ENCODE measurements at regions not wholly inside any gene's neighbourhood (a gene's known extent, or its start where the extent isn't known, plus 50 kb on each side); places are given as distances from the start of the nearest gene placed in this dataset.

DNA sequence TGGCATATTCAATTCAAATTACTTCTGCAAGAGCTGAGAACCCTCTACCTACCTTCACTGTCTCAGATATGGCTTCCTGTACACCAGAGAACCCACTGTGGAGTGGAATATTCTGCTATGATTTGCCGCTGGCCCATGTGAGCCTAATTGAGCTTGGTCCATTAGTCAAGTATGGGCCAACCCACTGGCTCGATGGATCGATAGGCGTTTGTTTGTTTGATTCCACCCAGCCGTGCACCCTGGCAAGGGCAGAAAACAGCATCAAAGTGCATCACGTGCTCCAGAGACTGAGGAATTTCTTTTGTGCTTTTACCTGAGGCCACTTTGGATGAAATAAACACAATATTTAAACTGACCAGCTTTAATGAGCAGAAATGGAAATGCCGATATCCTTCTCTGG, 426.3 kb downstream of the AACS start:
- intact Hi-C loops (cut with DNase I; ENCODE audit: low total_unique reads): no loop called here
- no peak for TF ChIP-seq POLR2A (IDR thresholded peaks at IDR 0.05)
- no peak for TF ChIP-seq POLR2AphosphoS5 (IDR thresholded peaks at IDR 0.05)
- TF ChIP-seq EP300 (IDR thresholded peaks at IDR 0.05): no peak
- TF ChIP-seq, protein P1, sequence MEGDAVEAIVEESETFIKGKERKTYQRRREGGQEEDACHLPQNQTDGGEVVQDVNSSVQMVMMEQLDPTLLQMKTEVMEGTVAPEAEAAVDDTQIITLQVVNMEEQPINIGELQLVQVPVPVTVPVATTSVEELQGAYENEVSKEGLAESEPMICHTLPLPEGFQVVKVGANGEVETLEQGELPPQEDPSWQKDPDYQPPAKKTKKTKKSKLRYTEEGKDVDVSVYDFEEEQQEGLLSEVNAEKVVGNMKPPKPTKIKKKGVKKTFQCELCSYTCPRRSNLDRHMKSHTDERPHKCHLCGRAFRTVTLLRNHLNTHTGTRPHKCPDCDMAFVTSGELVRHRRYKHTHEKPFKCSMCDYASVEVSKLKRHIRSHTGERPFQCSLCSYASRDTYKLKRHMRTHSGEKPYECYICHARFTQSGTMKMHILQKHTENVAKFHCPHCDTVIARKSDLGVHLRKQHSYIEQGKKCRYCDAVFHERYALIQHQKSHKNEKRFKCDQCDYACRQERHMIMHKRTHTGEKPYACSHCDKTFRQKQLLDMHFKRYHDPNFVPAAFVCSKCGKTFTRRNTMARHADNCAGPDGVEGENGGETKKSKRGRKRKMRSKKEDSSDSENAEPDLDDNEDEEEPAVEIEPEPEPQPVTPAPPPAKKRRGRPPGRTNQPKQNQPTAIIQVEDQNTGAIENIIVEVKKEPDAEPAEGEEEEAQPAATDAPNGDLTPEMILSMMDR (IDR thresholded peaks at IDR 0.05): no peak
- Histone ChIP-seq H3K36me3 (no peaks in the 10 kb centered on the region), H3K9me3 (peaks cover 0 to 4% (median under 1%) of the 10 kb centered on the region in 4 donors), H3K4me3 (no peak overlapping the region), H3K4me1 (peaks cover 0 to 12% (median 2%) of the 10 kb centered on the region in 4 donors), H3K27me3 (no peaks in the 10 kb centered on the region), H3K27ac (no peak overlapping the region)
- WGBS, 5 donors: 79 to 86% (median 83%) methylated on average over 7 of the region's 7 CpGs
- DNase-seq: no peak

DNA sequence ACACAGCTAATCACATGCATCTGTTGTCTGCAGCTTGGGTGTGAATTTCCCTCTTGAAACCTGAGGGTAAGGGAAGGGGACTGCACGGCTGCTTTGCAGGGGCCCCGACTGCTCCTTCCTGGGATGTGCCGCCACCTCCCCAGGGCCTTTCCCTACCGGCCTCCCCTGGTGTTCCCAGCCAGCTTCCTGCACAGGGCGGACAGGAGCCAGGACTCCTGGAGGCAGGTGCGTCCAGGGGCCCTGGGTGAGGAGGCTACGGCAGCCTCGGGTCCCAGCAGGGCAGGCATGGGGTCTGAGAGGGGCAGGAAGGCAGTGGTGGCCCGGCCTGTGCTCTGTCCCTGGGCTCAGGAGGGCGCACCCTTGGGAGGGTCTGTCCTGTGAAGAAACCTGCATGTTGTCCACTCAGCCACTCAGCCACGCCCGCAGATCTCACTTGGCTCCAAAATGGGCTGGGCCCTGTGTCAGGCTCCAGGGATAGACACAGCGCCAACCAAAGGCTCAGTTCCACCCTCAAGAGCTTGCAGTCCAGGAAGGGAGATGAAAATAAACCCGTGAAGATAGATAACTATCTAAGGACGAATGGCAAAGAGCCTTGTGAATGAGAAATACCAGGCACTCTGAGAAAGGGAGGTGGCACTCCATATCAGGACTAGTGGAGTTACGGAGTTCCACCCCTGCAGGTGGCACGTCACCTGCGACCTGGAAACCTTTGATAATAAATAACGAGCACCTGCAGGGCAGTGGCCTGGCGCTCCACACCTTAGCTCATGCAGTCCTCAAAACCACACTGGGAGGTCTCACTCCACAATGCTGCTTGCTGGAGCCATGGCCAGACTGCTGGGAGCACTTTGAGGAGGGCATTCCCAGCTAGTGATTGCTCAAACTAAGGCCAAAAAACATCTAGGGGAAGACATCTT, 427.4 kb downstream of the AACS start:
- TF ChIP-seq POLR2A (IDR thresholded peaks at IDR 0.05) (no peak), POLR2AphosphoS5 (IDR thresholded peaks at IDR 0.05) (peak in 1 of 3 donors; percentile 17), EP300 (IDR thresholded peaks at IDR 0.05) (no peak)
- Histone ChIP-seq H3K27me3 (no peaks in the 10 kb centered on the region), H3K4me1 (peaks cover 0 to 12% (median 2%) of the 10 kb centered on the region in 4 donors), H3K4me3 (no peak overlapping the region), H3K9me3 (peaks cover 0 to 4% (median 0%) of the 10 kb centered on the region in 4 donors), H3K36me3 (no peaks in the 10 kb centered on the region), H3K27ac (peak overlapping the region in 2 of 5 donors; percentile 34 to 52)
- DNase-seq: peak; percentile 25 to 55
- WGBS, 5 donors: 47 to 69% (median 58%) methylated on average over 16 to 20 of the region's 20 CpGs
- intact Hi-C loops (cut with DNase I; ENCODE audit: low total_unique reads): no loop called here

DNA sequence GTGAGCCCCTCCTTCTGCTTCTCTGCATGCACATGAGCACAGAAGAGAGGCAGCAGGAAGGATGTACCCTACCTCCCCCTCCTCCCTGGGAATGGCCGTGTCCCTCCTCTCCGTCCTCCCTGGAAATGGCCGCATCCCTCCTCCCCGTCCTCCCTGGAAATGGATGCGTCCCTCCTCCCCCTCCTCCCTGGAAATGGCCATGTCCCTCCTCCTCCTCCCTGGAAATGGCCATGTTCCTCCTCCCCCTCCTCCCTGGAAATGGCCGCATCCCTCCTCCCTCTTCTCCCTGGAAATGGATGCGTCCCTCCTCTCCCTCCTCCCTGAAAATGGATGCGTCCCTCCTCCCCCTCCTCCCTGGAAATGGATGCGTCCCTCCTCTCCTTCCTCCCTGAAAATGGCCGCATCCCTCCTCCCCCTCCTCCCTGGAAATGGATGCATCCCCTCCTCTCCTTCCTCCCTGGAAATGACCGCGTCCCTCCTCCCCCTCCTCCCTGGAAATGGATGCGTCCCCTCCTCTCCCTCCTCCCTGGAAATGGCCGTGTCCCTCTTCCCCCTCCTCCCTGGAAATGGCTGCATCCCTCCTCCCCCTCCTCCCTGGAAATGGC, 428.6 kb downstream of the AACS start:
- DNase-seq: no peak
- H3K4me3 ChIP-seq: no peak overlapping the region
- no peaks in the 10 kb centered on the region for H3K36me3 ChIP-seq
- peaks cover 0 to 12% (median 2%) of the 10 kb centered on the region in 4 donors for H3K4me1 ChIP-seq
- TF ChIP-seq EP300 (IDR thresholded peaks at IDR 0.05) (no peak), POLR2A (IDR thresholded peaks at IDR 0.05) (no peak), POLR2AphosphoS5 (IDR thresholded peaks at IDR 0.05) (no peak)
- TF ChIP-seq, protein P1 (IDR thresholded peaks at IDR 0.05): no peak
- 81 to 96% (median 91%) methylated on average over 14 of the region's 14 CpGs for WGBS, 5 donors
- H3K27me3 ChIP-seq: no peaks in the 10 kb centered on the region
- no peaks in the 10 kb centered on the region for H3K9me3 ChIP-seq
- H3K27ac ChIP-seq: no peak overlapping the region
- intact Hi-C loops (cut with DNase I; ENCODE audit: low total_unique reads): no loop called here

DNA sequence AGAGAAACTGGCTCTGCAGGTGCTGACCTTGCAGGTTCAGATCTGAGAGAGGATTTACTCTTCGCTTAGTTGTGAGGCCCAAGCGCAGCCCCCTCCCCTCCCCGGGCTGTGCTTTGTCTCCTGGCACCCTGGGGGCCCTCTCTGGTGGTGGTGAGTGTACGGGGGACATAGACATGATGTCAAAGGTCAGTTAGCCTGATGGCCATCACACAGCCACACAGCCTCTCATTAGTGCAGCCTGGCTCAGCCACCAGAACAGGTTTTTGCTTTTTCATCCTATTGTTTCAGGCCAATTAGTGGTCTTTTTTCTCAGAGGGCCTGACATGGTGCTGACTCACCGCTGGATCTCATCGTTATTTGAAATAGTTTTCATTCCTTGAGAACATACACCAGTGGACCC, 437.9 kb downstream of the AACS start:
- no peak for DNase-seq
- intact Hi-C loops (cut with DNase I; ENCODE audit: low total_unique reads): no loop called here
- no peak for TF ChIP-seq POLR2A (IDR thresholded peaks at IDR 0.05)
- TF ChIP-seq EP300 (IDR thresholded peaks at IDR 0.05): no peak
- no peak for TF ChIP-seq POLR2AphosphoS5 (IDR thresholded peaks at IDR 0.05)
- TF ChIP-seq, protein P1 (IDR thresholded peaks at IDR 0.05): no peak
- H3K9me3 ChIP-seq: no peaks in the 10 kb centered on the region
- H3K4me3 ChIP-seq: no peak overlapping the region
- peaks cover 0 to 5% (median 0%) of the 10 kb centered on the region in 4 donors for H3K4me1 ChIP-seq
- H3K27ac ChIP-seq: no peak overlapping the region
- WGBS, 5 donors: 54 to 66% (median 63%) methylated on average over 6 of the region's 6 CpGs
- no peaks in the 10 kb centered on the region for H3K27me3 ChIP-seq
- H3K36me3 ChIP-seq: no peaks in the 10 kb centered on the region

Measured in stomach (tissue), 8 donors.